ENCODE measurements at regions not wholly inside any gene's neighbourhood (a gene's known extent, or its start where the extent isn't known, plus 50 kb on each side); places are given as distances from the start of the nearest gene placed in this dataset.

DNA sequence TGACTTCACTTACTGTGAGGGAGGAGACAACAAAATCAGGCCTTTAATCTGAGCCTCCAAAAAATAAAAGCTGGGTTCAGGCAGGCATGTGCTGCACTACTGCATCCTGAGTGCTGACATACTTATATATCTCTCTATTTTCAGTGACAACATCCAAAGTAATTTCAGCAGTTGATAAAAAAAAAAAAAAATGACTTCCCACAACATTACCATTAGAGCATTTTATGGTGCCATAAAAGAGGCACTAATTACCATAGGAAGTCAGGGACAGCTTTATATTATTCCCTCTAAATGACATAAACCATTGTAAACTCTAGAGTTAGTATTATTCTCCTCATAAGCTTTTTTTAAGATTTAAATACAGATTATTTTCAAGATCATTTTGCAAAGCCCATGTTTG is 346.1 kb downstream of the SLCO4C1 start:
- ChIA-PET POLR2A (ENCODE audit: low non-redundant PET) (no interaction called here), CTCF (no interaction called here)
- no peaks in the 10 kb centered on the region for H3K4me1 ChIP-seq (ENCODE audit: insufficient read depth, low read length, poor library complexity, severe bottlenecking)
- DNase-seq (ENCODE audit: low spot score): no peak
- no peaks in the 10 kb centered on the region for H3K27me3 ChIP-seq (replicated peaks; ENCODE audit: insufficient read depth, low read depth, low read length, poor library complexity)
- H3K4me3 ChIP-seq (ENCODE audit: low read depth, low read length, poor library complexity, severe bottlenecking): no peak overlapping the region
- intact Hi-C loops (cut with micrococcal nuclease; ENCODE audit: unreplicated experiment): no loop called here
- TF ChIP-seq CTCF (conservative IDR thresholded peaks at IDR 0.05; ENCODE audit: low read depth, low read length) (no peak), EZH2 (IDR thresholded peaks at IDR 0.05; ENCODE audit: borderline replicate concordance, low read depth, low read length, poor library complexity, severe bottlenecking) (no peak)
- no TSS peak for BruUV-seq (replicated peaks)
- no peaks in the 10 kb centered on the region for H3K9me3 ChIP-seq (ENCODE audit: low read depth, low read length, poor library complexity, severe bottlenecking)
- no peak overlapping the region for H3K27ac ChIP-seq (ENCODE audit: low read depth, low read length, poor library complexity, severe bottlenecking)
- no peaks in the 10 kb centered on the region for H3K36me3 ChIP-seq (ENCODE audit: insufficient read depth, low read length, poor library complexity, severe bottlenecking)

GRCh38 chr5:101948615-101949014 is 347.5 kb downstream of the SLCO4C1 start:
- BruUV-seq (replicated peaks): no TSS peak

DNA sequence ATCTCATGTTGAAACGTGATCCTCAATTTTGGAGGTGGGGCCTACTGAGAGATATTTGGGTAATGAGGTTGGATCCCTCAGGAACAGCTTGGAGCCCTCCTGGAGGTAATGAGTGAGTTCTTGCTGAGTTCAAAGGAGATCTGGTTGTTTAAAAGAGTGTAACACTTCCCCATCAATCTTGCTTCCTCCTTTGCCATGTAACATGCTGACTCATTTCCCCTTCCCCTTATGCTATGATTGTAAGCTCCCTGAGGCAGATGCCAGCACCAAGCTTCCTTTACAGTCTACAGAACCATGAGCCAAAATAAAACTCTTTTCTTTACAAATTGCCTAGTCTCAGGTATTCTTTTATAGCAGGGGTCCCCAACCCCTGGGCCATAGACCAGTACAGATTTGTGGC is 352.3 kb downstream of the SLCO4C1 start:
- no peaks in the 10 kb centered on the region for H3K9me3 ChIP-seq (ENCODE audit: low read depth, low read length, poor library complexity, severe bottlenecking)
- intact Hi-C loops (cut with micrococcal nuclease; ENCODE audit: unreplicated experiment): loop anchor here (2.0 to 5.0 kb wide), 3 partner anchors 147 to 279 kb away; no protein-coding TSS in a partner anchor
- no peak overlapping the region for H3K4me3 ChIP-seq (ENCODE audit: low read depth, low read length, poor library complexity, severe bottlenecking)
- DNase-seq (ENCODE audit: low spot score): peak; percentile 41
- TF ChIP-seq EZH2 (IDR thresholded peaks at IDR 0.05; ENCODE audit: borderline replicate concordance, low read depth, low read length, poor library complexity, severe bottlenecking) (no peak), CTCF (conservative IDR thresholded peaks at IDR 0.05; ENCODE audit: low read depth, low read length) (no peak)
- H3K27me3 ChIP-seq (replicated peaks; ENCODE audit: insufficient read depth, low read depth, low read length, poor library complexity): no peaks in the 10 kb centered on the region
- CTCF ChIA-PET: no interaction called here
- no peak overlapping the region for H3K27ac ChIP-seq (ENCODE audit: low read depth, low read length, poor library complexity, severe bottlenecking)
- POLR2A ChIA-PET (ENCODE audit: low non-redundant PET): no interaction called here
- no peaks in the 10 kb centered on the region for H3K36me3 ChIP-seq (ENCODE audit: insufficient read depth, low read length, poor library complexity, severe bottlenecking)
- no TSS peak for BruUV-seq (replicated peaks)
- H3K4me1 ChIP-seq (ENCODE audit: insufficient read depth, low read length, poor library complexity, severe bottlenecking): no peaks in the 10 kb centered on the region

More at GRCh38 chr5:101948615-101949014, 347.5 kb downstream of the SLCO4C1 start:
- intact Hi-C loops (cut with micrococcal nuclease; ENCODE audit: unreplicated experiment): no loop called here
- no peak for TF ChIP-seq EZH2 (IDR thresholded peaks at IDR 0.05; ENCODE audit: borderline replicate concordance, low read depth, low read length, poor library complexity, severe bottlenecking)
- TF ChIP-seq CTCF (conservative IDR thresholded peaks at IDR 0.05; ENCODE audit: low read depth, low read length): no peak
- H3K9me3 ChIP-seq (ENCODE audit: low read depth, low read length, poor library complexity, severe bottlenecking): no peaks in the 10 kb centered on the region
- H3K4me1 ChIP-seq (ENCODE audit: insufficient read depth, low read length, poor library complexity, severe bottlenecking): no peaks in the 10 kb centered on the region
- no peak for DNase-seq (ENCODE audit: low spot score)
- CTCF ChIA-PET: no interaction called here
- no peaks in the 10 kb centered on the region for H3K27me3 ChIP-seq (replicated peaks; ENCODE audit: insufficient read depth, low read depth, low read length, poor library complexity)
- no peaks in the 10 kb centered on the region for H3K36me3 ChIP-seq (ENCODE audit: insufficient read depth, low read length, poor library complexity, severe bottlenecking)
- no peak overlapping the region for H3K27ac ChIP-seq (ENCODE audit: low read depth, low read length, poor library complexity, severe bottlenecking)
- H3K4me3 ChIP-seq (ENCODE audit: low read depth, low read length, poor library complexity, severe bottlenecking): no peak overlapping the region
- POLR2A ChIA-PET (ENCODE audit: low non-redundant PET): no interaction called here

All from A673 (cell line).